Epidermal melanocyte (primary cell): ENCODE measurements at regions not wholly inside any gene's neighbourhood (a gene's known extent, or its start where the extent isn't known, plus 50 kb on each side); places are given as distances from the start of the nearest gene placed in this dataset.

Experiments
- DNase-seq: peaks from one replicate; pipeline ENCODE4 v3.0.0; 2011; ENCODE audit warnings: low spot score; ENCODE audit not compliant: insufficient read length

DNA sequence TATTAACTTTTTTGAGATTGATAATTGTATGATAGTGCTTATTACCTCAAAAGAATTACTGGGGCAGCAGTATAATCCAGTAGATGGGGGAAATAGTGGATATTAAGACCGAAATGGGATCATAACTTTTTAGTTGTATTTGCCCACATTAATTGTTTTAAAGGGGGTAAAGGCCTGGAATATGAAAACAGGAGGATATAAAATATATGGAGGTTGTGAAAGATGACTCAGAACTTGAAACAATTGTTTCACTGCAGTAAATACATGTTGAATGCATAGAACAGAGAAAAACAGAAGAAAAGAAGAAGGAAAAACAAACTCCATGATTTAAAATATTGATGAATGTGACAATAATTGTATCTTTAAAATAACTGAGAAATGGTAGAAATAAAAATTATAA is 94.1 kb upstream of the VPREB1 start:
- no peak for DNase-seq

DNA sequence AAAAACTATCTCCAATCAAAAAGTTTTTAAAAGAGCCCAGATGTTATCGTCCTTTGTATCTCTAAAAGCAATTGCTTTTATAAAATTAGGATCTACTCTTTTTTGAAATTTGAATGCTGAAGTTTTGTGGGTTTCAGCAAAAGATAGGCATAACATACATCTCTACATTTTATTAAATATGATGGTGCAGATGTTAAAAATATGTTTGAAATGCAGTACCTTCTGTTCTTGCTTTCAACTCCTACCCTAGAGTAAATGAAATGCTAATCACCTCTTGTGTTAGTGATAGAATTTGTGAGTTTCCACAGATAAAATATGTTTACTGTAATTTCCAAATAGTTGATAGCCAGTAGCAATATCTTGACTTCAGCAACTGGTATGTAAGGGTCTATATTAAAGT is 95.7 kb upstream of the VPREB1 start:
- no peak for DNase-seq

DNA sequence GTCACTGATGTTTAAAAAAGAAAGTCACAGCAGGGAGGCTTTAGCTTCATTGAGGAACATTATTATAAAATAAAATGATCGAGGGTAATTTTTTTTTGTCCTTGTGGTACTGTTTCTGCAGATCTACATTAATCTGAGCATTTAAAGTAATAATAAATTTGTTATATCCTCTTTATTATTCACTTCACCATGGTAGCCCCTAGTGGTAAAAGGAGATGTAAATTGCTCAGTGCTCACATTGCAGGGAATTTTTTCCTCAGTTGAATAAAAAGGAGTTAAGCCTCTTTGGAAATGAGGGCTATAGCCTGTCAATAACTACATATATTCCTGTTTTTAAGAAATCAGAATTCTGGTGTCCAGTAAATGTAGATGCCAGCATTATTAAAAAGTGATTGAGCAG is 99.7 kb upstream of the VPREB1 start:
- no peak for DNase-seq

GRCh38 chr22:22143448-22143847 is 101.1 kb upstream of the VPREB1 start:
- no peak for DNase-seq

- DNase-seq = no peak
Measured at GRCh38 chr22:22142661-22143060, 101.9 kb upstream of the VPREB1 start.

DNA sequence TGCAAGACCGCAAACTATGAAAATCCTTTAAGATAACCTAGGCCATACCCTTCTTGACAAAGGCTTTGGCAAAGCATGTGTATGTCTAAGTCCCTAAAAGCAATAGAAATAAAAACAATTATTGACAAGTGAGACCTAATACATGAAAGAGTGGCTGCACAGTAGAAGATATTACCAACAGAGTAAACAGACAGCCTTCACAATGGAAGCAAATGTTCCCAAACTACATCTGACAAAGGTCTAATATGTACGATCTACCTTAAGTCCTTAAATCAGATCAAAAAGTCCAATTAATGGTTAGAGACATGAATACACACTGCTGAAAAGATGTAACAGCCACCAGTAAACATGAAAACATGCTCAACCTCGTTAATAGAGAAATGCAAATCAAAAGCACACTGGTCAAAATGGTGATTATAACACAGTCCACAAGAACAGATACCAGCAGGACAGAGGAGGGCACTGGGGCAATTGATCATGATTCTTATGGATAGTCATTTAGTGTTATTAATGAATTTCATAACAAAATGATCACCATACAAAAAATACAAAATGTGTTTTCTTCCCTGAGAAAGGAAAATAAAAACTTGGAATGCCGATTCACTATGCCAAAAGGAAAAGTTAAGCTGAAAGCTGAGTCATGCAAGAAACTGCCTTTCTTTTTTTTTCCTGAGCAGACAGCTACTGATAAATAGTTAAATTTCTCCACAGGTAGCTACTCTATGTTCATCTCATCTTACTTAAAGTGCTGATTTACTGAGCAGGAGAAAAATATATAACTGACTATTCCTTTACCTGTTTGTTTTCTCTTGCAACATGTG is 102.6 kb upstream of the VPREB1 start:
- DNase-seq = no peak

DNA sequence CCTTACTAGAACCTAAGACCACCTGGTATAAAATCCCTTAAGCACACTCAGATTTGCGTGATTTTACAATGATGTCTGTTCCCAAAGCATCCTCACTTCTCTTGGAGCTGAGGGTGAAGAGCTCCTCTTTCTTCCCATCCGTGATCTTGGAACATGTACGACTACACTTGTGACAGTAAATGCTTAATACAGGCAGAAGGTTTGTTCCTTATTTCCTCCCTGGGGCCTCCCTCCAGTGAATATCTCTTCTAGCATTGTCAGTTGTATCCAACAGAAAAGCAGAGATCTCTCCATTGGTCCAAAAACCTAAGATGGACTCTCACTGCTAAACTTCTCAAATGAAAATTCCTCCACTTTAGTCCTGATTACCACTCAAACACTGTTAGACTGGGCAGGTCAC is 103.6 kb upstream of the VPREB1 start:
- DNase-seq = no peak

DNA sequence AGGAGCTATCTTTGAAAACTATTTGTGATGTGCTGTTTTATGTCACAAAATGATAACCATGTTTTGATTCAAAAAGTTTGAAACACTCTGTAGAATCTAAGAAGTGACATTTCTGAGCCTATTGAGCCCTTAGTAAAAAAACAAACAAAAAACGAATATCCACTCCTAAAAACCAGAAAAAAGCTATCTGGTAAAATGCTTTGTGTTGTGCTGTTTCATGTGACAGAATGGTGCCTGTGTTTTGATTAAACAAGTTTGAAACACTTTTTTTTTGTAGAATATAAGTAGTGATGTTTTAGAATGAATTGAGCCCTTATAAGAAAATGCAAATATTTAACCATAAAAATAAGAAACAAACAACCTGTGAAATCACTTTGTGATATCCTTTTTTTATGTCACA is 105.2 kb upstream of the VPREB1 start:
- DNase-seq = no peak

- no peak for DNase-seq
Measured at GRCh38 chr22:22138915-22139314, 105.7 kb upstream of the VPREB1 start.

DNA sequence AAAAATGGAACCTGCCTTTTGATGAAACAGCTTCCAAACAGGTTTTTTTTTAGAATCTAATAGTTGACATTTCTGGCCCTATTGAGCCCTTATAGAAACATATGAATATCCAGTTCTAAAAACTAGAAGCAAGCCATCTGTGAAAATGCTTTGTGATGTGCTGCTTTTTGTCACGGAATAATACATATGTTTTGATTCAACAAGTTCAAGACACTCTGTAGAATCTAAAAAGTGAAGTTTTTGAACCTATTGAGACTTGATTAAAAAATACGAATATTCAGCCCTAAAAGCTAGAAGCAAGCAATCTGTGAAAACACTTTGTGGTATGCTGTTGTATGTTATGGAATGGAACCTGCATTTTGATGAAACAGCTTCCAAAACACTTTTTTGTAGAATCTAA is 106.7 kb upstream of the VPREB1 start:
- DNase-seq = no peak

GRCh38 chr22:22133910-22134309 is 110.7 kb upstream of the VPREB1 start:
- DNase-seq = no peak

DNA sequence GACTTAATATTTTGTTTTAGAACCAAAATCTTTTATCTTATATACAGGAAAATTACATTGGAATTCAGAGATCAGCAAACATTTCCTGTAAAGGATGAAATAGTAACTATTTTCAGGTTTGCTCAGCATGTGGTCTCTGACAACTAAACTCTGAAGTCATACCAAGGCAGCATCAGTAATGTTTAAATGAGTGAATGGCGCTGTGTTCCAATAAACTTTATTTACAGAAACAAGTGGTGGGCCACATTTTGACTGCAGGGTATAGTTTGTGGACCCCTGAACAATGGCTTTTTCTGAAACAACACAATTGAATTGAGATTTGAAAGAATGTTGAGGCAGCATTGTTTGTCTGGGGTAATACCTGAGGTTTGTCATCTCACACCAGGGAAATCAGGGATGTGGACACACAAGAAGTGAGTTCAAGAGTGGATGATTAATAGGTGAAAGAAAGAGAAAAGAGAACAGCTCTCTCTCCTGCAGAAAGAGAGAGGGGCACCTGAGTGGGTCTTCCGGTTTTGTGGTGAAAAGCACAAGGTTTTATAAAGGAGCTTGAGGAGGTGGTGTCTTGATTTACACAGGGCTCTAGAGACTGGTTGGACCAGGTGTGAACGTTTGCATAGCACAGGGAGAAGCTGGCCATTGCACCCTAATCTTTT is 113.5 kb upstream of the VPREB1 start:
- no peak for DNase-seq

DNA sequence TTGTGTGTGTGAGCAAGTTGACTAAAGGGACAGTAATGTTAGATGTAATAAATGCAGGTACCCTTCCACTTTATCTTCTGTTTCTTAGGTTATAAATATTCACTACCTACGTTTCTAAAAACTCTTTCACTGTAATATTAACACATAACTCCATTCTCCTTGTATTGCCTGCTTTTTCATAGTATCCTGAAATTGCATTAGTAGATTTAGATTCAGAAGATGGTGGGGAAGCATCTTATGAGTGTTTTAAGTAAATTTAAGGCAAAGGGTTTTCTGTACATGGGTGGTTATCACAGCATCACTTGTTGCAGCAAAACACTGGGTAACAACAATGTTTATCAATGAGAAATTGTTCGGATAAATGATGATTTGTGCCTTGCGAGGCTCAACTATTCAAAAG is 115.2 kb upstream of the VPREB1 start:
- no peak for DNase-seq

- no peak for DNase-seq
Measured at GRCh38 chr22:22128440-22128839, 116.1 kb upstream of the VPREB1 start.

GRCh38 chr22:22127100-22127499 is 117.5 kb upstream of the VPREB1 start:
- no peak for DNase-seq

- no peak for DNase-seq
Measured at GRCh38 chr22:22125579-22126468, 118.8 kb upstream of the VPREB1 start.

- no peak for DNase-seq
Measured at GRCh38 chr22:22125028-22125578, 119.5 kb upstream of the VPREB1 start.

GRCh38 chr22:22124374-22124773 is 120.2 kb upstream of the VPREB1 start:
- DNase-seq = no peak

GRCh38 chr22:22123960-22124278 is 120.7 kb upstream of the VPREB1 start:
- no peak for DNase-seq

DNA sequence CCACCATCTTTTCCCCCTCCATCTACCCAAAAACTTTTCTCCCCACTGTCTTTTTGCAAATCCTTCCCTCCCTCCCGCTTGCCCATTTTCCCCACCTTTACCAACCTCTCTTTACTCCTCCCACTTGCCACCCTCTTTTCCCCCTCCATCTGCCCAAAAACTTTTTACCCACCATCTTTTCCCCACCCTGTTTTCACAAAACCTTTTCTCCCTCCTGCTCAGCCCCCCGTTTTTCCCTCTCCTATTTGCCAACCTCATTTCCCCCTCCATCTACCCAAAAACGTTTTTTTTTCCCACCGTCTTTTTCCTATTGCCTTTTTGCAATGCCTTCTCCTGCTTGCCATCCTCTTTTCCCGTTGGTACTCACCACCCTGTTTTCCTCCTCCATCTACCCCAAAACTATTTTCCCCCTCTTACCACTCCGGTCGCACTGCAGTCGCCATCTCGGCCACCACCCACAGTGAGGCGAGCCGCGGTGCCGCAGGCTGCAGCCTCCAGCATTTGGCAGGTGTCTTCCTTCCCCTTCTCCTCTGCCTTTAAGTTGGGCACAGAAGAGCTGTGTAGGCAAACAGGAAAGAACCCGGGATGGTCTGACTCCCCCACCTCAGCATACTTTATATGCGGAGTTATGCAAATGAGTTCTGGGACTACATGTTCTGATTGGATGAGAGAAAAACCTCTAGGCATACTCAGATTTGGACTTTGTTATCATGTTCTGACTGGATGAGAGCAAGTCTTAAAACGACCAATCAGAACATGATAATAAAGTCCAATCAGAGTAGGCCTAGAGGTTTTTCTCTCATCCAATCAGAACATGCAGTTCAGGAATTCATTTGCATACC is 121.2 kb upstream of the VPREB1 start:
- no peak for DNase-seq
